HG03378 (cell line): ENCODE measurements at regions not wholly inside any gene's neighbourhood (a gene's known extent, or its start where the extent isn't known, plus 50 kb on each side); places are given as distances from the start of the nearest gene placed in this dataset.
A peak's percentile ranks its signal among the peaks of the same experiment; 100 is the strongest.

Experiments
- ATAC-seq: cut with Tn5 transposase; IDR thresholded peaks from one replicate; pipeline ENCODE4 v1.9.1; 2021; ENCODE audit warnings: mild to moderate bottlenecking, moderate library complexity; ENCODE audit not compliant: unreplicated experiment

- ATAC-seq = no peak
These were observed 147.8 kb downstream of the TLR5 start for GRCh38 chr1:222995236-222995580.

GRCh38 chr1:222995620-222996309 lies 147.3 kb downstream of the TLR5 start:
- ATAC-seq = peak; percentile 62

- peak; percentile 18 for ATAC-seq
These were observed 146.6 kb downstream of the TLR5 start for GRCh38 chr1:222996310-222996975.

- ATAC-seq = no peak
These were observed 142.4 kb downstream of the TLR5 start for GRCh38 chr1:223000632-223001031.

- ATAC-seq = no peak
These were observed 141.1 kb downstream of the TLR5 start for GRCh38 chr1:223001653-223002634.

GRCh38 chr1:223003549-223003948 lies 139.5 kb downstream of the TLR5 start:
- ATAC-seq = no peak

- no peak for ATAC-seq
These were observed 136.7 kb downstream of the TLR5 start for GRCh38 chr1:223006371-223006770.

- no peak for ATAC-seq
These were observed 136.0 kb downstream of the TLR5 start for GRCh38 chr1:223006917-223007648.

- ATAC-seq = no peak
These were observed 135.1 kb downstream of the TLR5 start for GRCh38 chr1:223007935-223008334.

- no peak for ATAC-seq
These were observed 134.2 kb downstream of the TLR5 start for GRCh38 chr1:223008808-223009207.

GRCh38 chr1:223009406-223009805 lies 133.6 kb downstream of the TLR5 start:
- no peak for ATAC-seq

- ATAC-seq = no peak
These were observed 132.2 kb downstream of the TLR5 start for GRCh38 chr1:223010582-223011504.

GRCh38 chr1:223011505-223011856 lies 131.6 kb downstream of the TLR5 start:
- ATAC-seq = no peak

GRCh38 chr1:223012176-223012788 lies 130.8 kb downstream of the TLR5 start:
- ATAC-seq = no peak

GRCh38 chr1:223012938-223013337 lies 130.1 kb downstream of the TLR5 start:
- ATAC-seq = no peak

- ATAC-seq = no peak
These were observed 128.7 kb downstream of the TLR5 start for GRCh38 chr1:223014142-223014873.

- ATAC-seq = no peak
These were observed 126.7 kb downstream of the TLR5 start for GRCh38 chr1:223016381-223016780.

- ATAC-seq = no peak
These were observed 126.2 kb downstream of the TLR5 start for GRCh38 chr1:223016890-223017289.

GRCh38 chr1:223017291-223017690 lies 125.8 kb downstream of the TLR5 start:
- no peak for ATAC-seq
